ENCODE measurements at regions not wholly inside any gene's neighbourhood (a gene's known extent, or its start where the extent isn't known, plus 50 kb on each side); places are given as distances from the start of the nearest gene placed in this dataset.

DNA sequence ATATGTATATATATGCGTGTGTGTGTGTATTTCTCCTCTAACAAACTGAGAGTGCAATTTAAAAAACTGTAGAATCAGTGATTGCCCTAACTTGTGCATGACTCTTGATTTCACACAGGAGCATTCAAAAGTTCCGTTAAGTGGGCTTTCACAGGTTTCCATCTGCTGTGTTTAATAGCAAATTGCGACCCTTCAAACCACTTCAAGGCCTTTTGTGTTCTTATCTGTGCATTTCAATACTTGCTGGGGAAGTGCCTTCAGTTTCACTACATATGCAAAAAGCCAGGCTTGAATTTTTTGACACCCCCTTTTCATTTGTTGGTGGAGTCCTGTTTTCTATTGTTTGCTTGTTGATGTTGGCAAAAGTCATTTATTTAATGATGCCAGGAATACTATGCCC, 158.0 kb downstream of the TM9SF2 start:
- no peak for TF ChIP-seq CTCF (IDR thresholded peaks at IDR 0.05; ENCODE audit: control insufficient read depth, insufficient read depth, low read depth, low read length, missing control alignments)
- H3K4me3 ChIP-seq (ENCODE audit: control insufficient read depth, low read depth, low read length): no peak overlapping the region
- DNase-seq (ENCODE audit: low read depth): no peak

- H3K4me3 ChIP-seq (ENCODE audit: control insufficient read depth, low read depth, low read length): peak overlapping the region; percentile 47
- DNase-seq (ENCODE audit: low read depth): peak; percentile 32
- TF ChIP-seq CTCF (IDR thresholded peaks at IDR 0.05; ENCODE audit: control insufficient read depth, insufficient read depth, low read depth, low read length, missing control alignments): peak; percentile 59
These were observed 157.2 kb downstream of the TM9SF2 start for GRCh38 chr13:99658261-99658991.

GRCh38 chr13:99657848-99658260, 156.6 kb downstream of the TM9SF2 start:
- peak overlapping the region; percentile 47 for H3K4me3 ChIP-seq (ENCODE audit: control insufficient read depth, low read depth, low read length)
- no peak for TF ChIP-seq CTCF (IDR thresholded peaks at IDR 0.05; ENCODE audit: control insufficient read depth, insufficient read depth, low read depth, low read length, missing control alignments)
- DNase-seq (ENCODE audit: low read depth): no peak

- DNase-seq (ENCODE audit: low read depth): no peak
- no peak overlapping the region for H3K4me3 ChIP-seq (ENCODE audit: control insufficient read depth, low read depth, low read length)
- no peak for TF ChIP-seq CTCF (IDR thresholded peaks at IDR 0.05; ENCODE audit: control insufficient read depth, insufficient read depth, low read depth, low read length, missing control alignments)
These were observed 155.6 kb downstream of the TM9SF2 start for GRCh38 chr13:99656844-99657381.

DNA sequence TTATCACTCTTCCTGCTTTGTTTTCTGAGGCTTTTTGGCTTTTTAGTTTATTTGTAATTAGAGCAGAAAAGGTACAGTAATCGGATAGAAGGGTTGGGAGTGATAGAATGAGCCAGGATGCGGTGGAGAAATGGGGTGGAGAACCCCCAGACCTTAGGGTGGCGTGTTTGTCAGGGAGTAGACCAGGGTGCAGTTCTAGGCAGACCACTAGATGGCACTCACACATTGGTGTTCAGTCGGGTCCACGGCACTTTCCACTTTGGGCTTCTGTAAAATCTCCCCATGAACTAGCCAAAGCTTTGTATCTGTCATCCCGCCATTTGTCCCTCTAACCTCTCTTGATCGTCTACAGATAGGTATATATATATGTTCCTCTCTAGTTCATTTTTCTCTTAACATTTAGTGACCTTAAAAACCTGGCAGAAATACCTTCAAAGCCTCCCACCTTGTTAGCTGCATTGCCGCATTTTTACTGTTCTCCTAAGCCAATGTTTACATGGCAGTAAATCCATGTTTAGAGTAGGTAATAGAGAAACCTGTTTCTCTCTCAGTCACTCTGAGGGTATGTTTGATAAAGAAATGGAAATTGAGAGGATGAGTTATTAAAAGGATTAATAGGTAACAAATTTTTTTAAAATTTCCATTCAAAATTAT, 154.9 kb downstream of the TM9SF2 start:
- H3K4me3 ChIP-seq (ENCODE audit: control insufficient read depth, low read depth, low read length): no peak overlapping the region; the same call in 1 of the 2 replicates
- peak; percentile 93 for TF ChIP-seq CTCF (IDR thresholded peaks at IDR 0.05; ENCODE audit: control insufficient read depth, insufficient read depth, low read depth, low read length, missing control alignments)
- peak; percentile 43 for DNase-seq (ENCODE audit: low read depth)

- peak; percentile 72 for DNase-seq (ENCODE audit: low read depth)
- TF ChIP-seq CTCF (IDR thresholded peaks at IDR 0.05; ENCODE audit: control insufficient read depth, insufficient read depth, low read depth, low read length, missing control alignments): no peak
These were observed 154.2 kb downstream of the TM9SF2 start for GRCh38 chr13:99655351-99656091.

More at GRCh38 chr13:99655351-99656091, 154.2 kb downstream of the TM9SF2 start:
- H3K4me3 ChIP-seq (ENCODE audit: control insufficient read depth, low read depth, low read length): no peak overlapping the region
